IMR-90 (cell line): ENCODE measurements at regions not wholly inside any gene's neighbourhood (a gene's known extent, or its start where the extent isn't known, plus 50 kb on each side); places are given as distances from the start of the nearest gene placed in this dataset.

Experiments used
- ATAC-seq: fragments of 200-7000 bp; cut with Tn5 transposase; 2 replicates; pipeline ENCODE4 v1.9.1; 2020; ENCODE audit warnings: low read depth, mild to moderate bottlenecking, moderate library complexity
- BruUV-seq: library from RNA; stranded (reverse); fragments of 400-500 nt; replicated peaks from 2 replicates; lab custom pipeline; 2021; lab: Mats Ljungman, UMichigan
- CTCF ChIA-PET: fragments of 300-600 bp; formaldehyde crosslinking; extraction: SDS; loops from one replicate; lab custom pipeline; 2021; ENCODE audit warnings: antibody characterized with exemption; lab: Yijun Ruan, JAX
- POLR2A ChIA-PET: fragments of 300-600 bp; sonication (Branson Sonifier 250); formaldehyde crosslinking; loops from one replicate; lab custom pipeline; 2022; ENCODE audit warnings: antibody characterized with exemption; ENCODE audit not compliant: unreplicated experiment; lab: Charles Lee
- DNase-seq: peaks from one replicate; pipeline ENCODE4 v3.0.0; 2013
- H2AFZ ChIP-seq: replicated peaks from 2 replicates; pipeline ENCODE3; 2013; ENCODE audit warnings: low read length, mild to moderate bottlenecking; ENCODE audit not compliant: poor library complexity
- H2AK5ac ChIP-seq: 2 replicates; pipeline ENCODE4 v1.6.1; 2013; ENCODE audit warnings: low read depth, low read length, inconsistent platforms
- H2AK9ac ChIP-seq: replicated peaks from 2 replicates; pipeline ENCODE3; 2013; ENCODE audit warnings: mild to moderate bottlenecking, low read depth, low read length, moderate library complexity; ENCODE audit not compliant: poor library complexity
- H2BK120ac ChIP-seq: 2 replicates; pipeline ENCODE4 v1.6.1; 2013; ENCODE audit warnings: low read depth, low read length, inconsistent platforms
- H2BK15ac ChIP-seq: 3 replicates; pipeline ENCODE4 v1.6.1; 2013; ENCODE audit warnings: low read depth, low read length, inconsistent platforms
- H2BK20ac ChIP-seq: 2 replicates; pipeline ENCODE4 v1.6.1; 2013; ENCODE audit warnings: low read depth, mild to moderate bottlenecking, inconsistent platforms, low read length, moderate library complexity
- H2BK5ac ChIP-seq: 2 replicates; pipeline ENCODE4 v1.6.1; 2013; ENCODE audit warnings: mild to moderate bottlenecking, low read depth, low read length, inconsistent platforms; ENCODE audit not compliant: poor library complexity, severe bottlenecking
- H3K14ac ChIP-seq: replicated peaks from 2 replicates; pipeline ENCODE4 v1.6.1; 2013; ENCODE audit warnings: low read depth, low read length, inconsistent platforms
- H3K18ac ChIP-seq: 2 replicates; pipeline ENCODE4 v1.6.1; 2013; ENCODE audit warnings: low read depth, low read length, control low read depth
- H3K23ac ChIP-seq: 2 replicates; pipeline ENCODE4 v1.6.1; 2013; ENCODE audit warnings: low read depth, low read length, inconsistent platforms
- H3K27ac ChIP-seq: 2 replicates; pipeline ENCODE4 v1.5.1; 2013; ENCODE audit warnings: mild to moderate bottlenecking, control low read depth, low read length; ENCODE audit not compliant: insufficient read depth
- H3K27me3 ChIP-seq: 2 replicates; pipeline ENCODE4 v1.6.1; 2013; ENCODE audit warnings: low read length; ENCODE audit not compliant: control insufficient read depth, insufficient read depth
- H3K36me3 ChIP-seq: 2 replicates; pipeline ENCODE4 v1.6.1; 2013; ENCODE audit warnings: low read length, mixed read lengths; ENCODE audit not compliant: control insufficient read depth, insufficient read depth
- H3K4ac ChIP-seq: 2 replicates; pipeline ENCODE4 v1.6.1; 2013; ENCODE audit warnings: low read depth, low read length, inconsistent platforms
- H3K4me1 ChIP-seq: 2 replicates; pipeline ENCODE4 v1.6.1; 2013; ENCODE audit warnings: low read length, mixed read lengths; ENCODE audit not compliant: control insufficient read depth, insufficient read depth
- H3K4me2 ChIP-seq: 2 replicates; pipeline ENCODE4 v1.6.1; 2013; ENCODE audit warnings: low read depth, mild to moderate bottlenecking, control low read depth, low read length, moderate library complexity
- H3K4me3 ChIP-seq: 2 replicates; pipeline ENCODE4 v1.5.1; 2013; ENCODE audit warnings: low read depth, mild to moderate bottlenecking, control low read depth, low read length, moderate library complexity; ENCODE audit not compliant: insufficient read depth
- H3K56ac ChIP-seq: 2 replicates; pipeline ENCODE4 v1.6.1; 2013; ENCODE audit warnings: low read length, inconsistent platforms; ENCODE audit not compliant: insufficient read depth; ENCODE audit errors: extremely low read depth
- H3K79me1 ChIP-seq, 2 experiments: 2 replicates each; pipeline ENCODE4 v1.6.1; 2013; ENCODE audit warnings: low read length in 2 of 2, inconsistent platforms in 1 of 2, low read depth in 1 of 2
- H3K9ac ChIP-seq: 2 replicates; pipeline ENCODE4 v1.6.1; 2013; ENCODE audit warnings: low read depth, low read length, control low read depth
- H3K9me1 ChIP-seq: 2 replicates; pipeline ENCODE4 v1.6.1; 2013; ENCODE audit warnings: low read length, inconsistent platforms; ENCODE audit not compliant: insufficient read depth
- H3K9me3 ChIP-seq: 2 replicates; pipeline ENCODE4 v1.6.1; 2013; ENCODE audit warnings: low read length; ENCODE audit not compliant: control insufficient read depth, insufficient read depth
- H4K20me1 ChIP-seq: 2 replicates; pipeline ENCODE4 v1.6.1; 2013; ENCODE audit warnings: low read length, inconsistent platforms; ENCODE audit not compliant: insufficient read depth
- H4K5ac ChIP-seq: 2 replicates; pipeline ENCODE4 v1.6.1; 2013; ENCODE audit warnings: mild to moderate bottlenecking, low read depth, low read length, control low read depth
- H4K8ac ChIP-seq, 2 experiments: 2 replicates each; pipeline ENCODE4 v1.6.1; 2013; ENCODE audit warnings: low read depth in 2 of 2, low read length in 2 of 2, control low read depth in 1 of 2, inconsistent platforms in 1 of 2
- H4K91ac ChIP-seq: 2 replicates; pipeline ENCODE4 v1.6.1; 2013; ENCODE audit warnings: low read depth, low read length, inconsistent platforms; ENCODE audit not compliant: insufficient read depth
- CEBPB ChIP-seq: IDR thresholded peaks from 2 replicates; pipeline ENCODE4 v1.6.1; 2012; ENCODE audit warnings: low read depth, low read length, improper control_type of control experiment
- CHD1 ChIP-seq: IDR thresholded peaks from 2 replicates; pipeline ENCODE4 v1.6.1; 2012; ENCODE audit warnings: low read depth, low read length, improper control_type of control experiment
- FOS ChIP-seq: fragments of 150-350 bp; IDR thresholded peaks from 2 replicates; pipeline ENCODE4 v1.6.1; 2016; ENCODE audit warnings: low read depth, low read length
- MAFK ChIP-seq: IDR thresholded peaks from 2 replicates; pipeline ENCODE4 v1.6.1; 2012; ENCODE audit warnings: low read depth, low read length, improper control_type of control experiment
- NFE2L2 ChIP-seq: fragments of 150-350 bp; IDR thresholded peaks from 2 replicates; pipeline ENCODE4 v1.6.1; 2016; ENCODE audit warnings: low read depth, mild to moderate bottlenecking, low read length
- POLR2A ChIP-seq: IDR thresholded peaks from 2 replicates; pipeline ENCODE4 v1.6.1; 2012; ENCODE audit warnings: mild to moderate bottlenecking, low read depth, low read length
- RAD21 ChIP-seq: IDR thresholded peaks from 2 replicates; pipeline ENCODE4 v1.6.1; 2012; ENCODE audit warnings: low read length, improper control_type of control experiment
- RFX5 ChIP-seq: IDR thresholded peaks from 2 replicates; pipeline ENCODE4 v1.8.0; 2012; ENCODE audit warnings: low read depth, mild to moderate bottlenecking, low read length, moderate library complexity
- WGBS, 2 experiments: methylation state at CpG; one replicate each; pipeline versions ENCODE4 v1.1.5 to v1.1.7; 2013; ENCODE audit warnings: missing lambda C conversion rate in 2 of 2; ENCODE audit not compliant: insufficient read length in 1 of 2; ENCODE audit errors: extremely low coverage in 2 of 2; 5-methylcytosine and 5-hydroxymethylcytosine counted together
- dilution Hi-C: fragments of 300-500 bp; cut with HindIII; formaldehyde crosslinking; loops from one replicate; pipeline ENCODE4 v1.14.3; 2018; ENCODE audit warnings: low sequenced_read_pairs; ENCODE audit not compliant: unreplicated experiment
- in situ Hi-C: fragments of 300-500 bp; cut with MboI; formaldehyde crosslinking; loops from 3 replicates; pipeline ENCODE4 v1.14.3; 2019; ENCODE audit warnings: low sequenced_read_pairs, inconsistent platforms, mixed read lengths
- intact Hi-C: fragments of 100-400 bp; cut with micrococcal nuclease; formaldehyde crosslinking; loops from 2 replicates; pipeline ENCODE4 v1.10.0; 2022
- TF ChIP-seq, protein P1 (sequence below): fragments of 150-350 bp; IDR thresholded peaks from 2 replicates; pipeline ENCODE4 v1.6.1; 2017; ENCODE audit warnings: mild to moderate bottlenecking, antibody characterized with exemption, low read length, low read depth

DNA sequence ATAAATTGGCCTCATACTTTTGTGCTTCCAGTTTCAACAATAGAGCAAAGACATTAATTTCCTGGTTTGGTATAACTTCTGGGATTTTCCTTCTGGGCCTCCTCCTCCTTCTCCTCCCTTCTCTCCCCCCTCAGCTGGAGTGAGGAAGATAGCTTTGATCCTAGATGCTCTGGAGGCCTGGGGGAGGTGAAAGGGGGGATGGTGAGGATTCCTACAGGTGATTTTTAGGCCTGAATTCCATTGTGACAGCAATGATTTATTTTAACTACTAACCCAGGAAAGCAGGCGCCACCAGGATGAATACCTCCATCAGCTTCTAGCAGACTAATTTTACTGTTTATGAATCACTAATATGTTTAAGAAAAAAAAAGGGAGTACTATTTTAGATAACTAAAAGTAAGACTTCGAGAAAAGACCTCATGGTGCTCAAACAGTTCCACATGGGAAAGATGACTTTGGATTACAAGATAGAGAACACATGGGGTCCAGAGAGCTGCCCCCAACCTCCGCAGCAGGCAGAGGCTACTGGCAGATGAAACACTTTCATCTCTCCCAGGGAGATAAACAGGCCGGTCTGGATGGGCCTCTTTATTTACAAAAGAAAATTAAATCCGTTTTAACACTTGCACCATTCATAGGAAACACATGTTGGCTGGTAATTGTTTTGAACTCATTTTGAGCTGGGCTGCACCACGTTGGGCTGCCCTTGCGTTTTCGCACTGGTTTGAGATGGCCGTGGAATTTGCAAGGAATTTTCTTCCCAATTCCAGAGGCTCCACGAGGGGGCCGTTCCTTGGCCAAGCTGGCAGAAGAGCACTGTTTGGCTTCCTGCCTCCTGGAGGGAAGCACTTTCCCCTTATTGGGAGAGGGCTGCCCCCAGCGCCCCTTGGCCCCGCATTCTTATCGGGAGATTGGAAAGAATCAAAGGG is 125.1 kb upstream of the STX18 start:
- H3K27ac ChIP-seq = no peak overlapping the region
- POLR2A ChIA-PET = no interaction called here

More for the DNA sequence above, 125.1 kb upstream of the STX18 start:
- Histone ChIP-seq H3K4ac (no peak overlapping the region), H4K8ac (no peak overlapping the region), H3K14ac (no peak overlapping the region), H3K9me1 (peaks cover 6% of the 10 kb centered on the region; the same call in 1 of the 2 replicates), H3K4me2 (no peak overlapping the region), H4K5ac (no peak overlapping the region), H3K9ac (no peak overlapping the region), H3K9me3 (no peaks in the 10 kb centered on the region), H3K27me3 (no peaks in the 10 kb centered on the region), H3K4me3 (no peak overlapping the region), H2BK20ac (no peak overlapping the region), H2BK120ac (no peak overlapping the region), H3K4me1 (peaks cover 12% of the 10 kb centered on the region), H3K18ac (no peak overlapping the region), H3K79me1 (no peaks in the 10 kb centered on the region), H3K36me3 (no peaks in the 10 kb centered on the region), H2BK15ac (no peak overlapping the region), H2AFZ (peak overlapping the region; percentile 3), H2BK5ac (no peak overlapping the region), H3K56ac (no peak overlapping the region), H2AK5ac (no peak overlapping the region), H4K20me1 (no peaks in the 10 kb centered on the region), H4K91ac (no peak overlapping the region), H3K23ac (no peak overlapping the region), H2AK9ac (no peak overlapping the region)
- dilution Hi-C loops (no loop called here), in situ Hi-C loops (no loop called here), intact Hi-C loops (no loop called here)
- CTCF ChIA-PET = interaction anchor here (1.2 to 3.3 kb wide), 2 partner anchors 148 to 179 kb away, joined by 3 to 15 read pairs; no protein-coding TSS in a partner anchor
- BruUV-seq = no TSS peak
- no peak for TF ChIP-seq RFX5
- no peak for TF ChIP-seq RAD21
- TF ChIP-seq, protein P1, sequence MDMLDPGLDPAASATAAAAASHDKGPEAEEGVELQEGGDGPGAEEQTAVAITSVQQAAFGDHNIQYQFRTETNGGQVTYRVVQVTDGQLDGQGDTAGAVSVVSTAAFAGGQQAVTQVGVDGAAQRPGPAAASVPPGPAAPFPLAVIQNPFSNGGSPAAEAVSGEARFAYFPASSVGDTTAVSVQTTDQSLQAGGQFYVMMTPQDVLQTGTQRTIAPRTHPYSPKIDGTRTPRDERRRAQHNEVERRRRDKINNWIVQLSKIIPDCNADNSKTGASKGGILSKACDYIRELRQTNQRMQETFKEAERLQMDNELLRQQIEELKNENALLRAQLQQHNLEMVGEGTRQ = no peak
- TF ChIP-seq CHD1 = no peak
- no peak for TF ChIP-seq NFE2L2
- TF ChIP-seq POLR2A = no peak
- no peak for TF ChIP-seq FOS
- no peak for TF ChIP-seq CEBPB
- TF ChIP-seq MAFK = no peak
- no CpG with 5 or more reads among the region's 14 CpGs for WGBS, 2 experiments
- ATAC-seq = peak; percentile 63
- no peak for DNase-seq
